Large intestine (tissue), 3 donors: ENCODE measurements at regions not wholly inside any gene's neighbourhood (a gene's known extent, or its start where the extent isn't known, plus 50 kb on each side); places are given as distances from the start of the nearest gene placed in this dataset.

ENCODE experiments used
- DNase-seq, 2 donors: peaks; one replicate each; pipeline versions ENCODE4 v3.0.0 to v3.0.0-alpha.2; 2013
- H3K27ac ChIP-seq: one replicate; pipeline ENCODE4 v1.5.1; 2013; ENCODE audit warnings: low read length
- H3K27me3 ChIP-seq: 2 replicates; pipeline ENCODE4 v1.6.1; 2013; ENCODE audit warnings: low read length; ENCODE audit not compliant: control insufficient read depth, insufficient read depth
- H3K36me3 ChIP-seq: 2 replicates; pipeline ENCODE4 v1.6.1; 2013; ENCODE audit warnings: low read length; ENCODE audit not compliant: control insufficient read depth, insufficient read depth
- H3K4me1 ChIP-seq: one replicate; pipeline ENCODE4 v1.6.1; 2013; ENCODE audit warnings: low read length; ENCODE audit not compliant: control insufficient read depth, insufficient read depth
- H3K4me3 ChIP-seq: one replicate; pipeline ENCODE4 v1.5.1; 2013; ENCODE audit warnings: low read length
- H3K9me3 ChIP-seq: one replicate; pipeline ENCODE4 v1.6.1; 2013; ENCODE audit warnings: mild to moderate bottlenecking, low read depth, low read length, moderate library complexity; ENCODE audit not compliant: control insufficient read depth
- WGBS: methylation state at CpG from one replicate; pipeline ENCODE4 v1.1.5; 2013; ENCODE audit warnings: low lambda C conversion rate; ENCODE audit not compliant: insufficient coverage; 5-methylcytosine and 5-hydroxymethylcytosine counted together

- no peak for DNase-seq
- Histone ChIP-seq H3K36me3 (no peaks in the 10 kb centered on the region), H3K4me3 (no peak overlapping the region), H3K9me3 (no peaks in the 10 kb centered on the region), H3K27ac (no peak overlapping the region), H3K27me3 (no peaks in the 10 kb centered on the region), H3K4me1 (no peaks in the 10 kb centered on the region)
- 17% methylated on average over 1 of the region's 1 CpG for WGBS
These were observed 370.2 kb upstream of the SLC14A2 start for GRCh38 chr18:45245091-45245511.

GRCh38 chr18:45248240-45248903 lies 366.9 kb upstream of the SLC14A2 start:
- no peak for DNase-seq
- Histone ChIP-seq H3K9me3 (no peaks in the 10 kb centered on the region), H3K27ac (no peak overlapping the region), H3K36me3 (no peaks in the 10 kb centered on the region), H3K4me1 (no peaks in the 10 kb centered on the region), H3K4me3 (no peak overlapping the region), H3K27me3 (no peaks in the 10 kb centered on the region)
- no CpG with 5 or more reads among the region's 6 CpGs for WGBS

- H3K27ac ChIP-seq, result no peak overlapping the region
- WGBS, result no CpG with 5 or more reads among the region's 1 CpG
- H3K9me3 ChIP-seq, result no peaks in the 10 kb centered on the region
- no peaks in the 10 kb centered on the region for H3K4me1 ChIP-seq
- H3K36me3 ChIP-seq, result no peaks in the 10 kb centered on the region
- no peak overlapping the region for H3K4me3 ChIP-seq
- no peaks in the 10 kb centered on the region for H3K27me3 ChIP-seq
- DNase-seq, result no peak
These were observed 366.0 kb upstream of the SLC14A2 start for GRCh38 chr18:45249246-45249661.

- no peak overlapping the region for H3K4me3 ChIP-seq
- DNase-seq, result no peak
- no peaks in the 10 kb centered on the region for H3K4me1 ChIP-seq
- no peaks in the 10 kb centered on the region for H3K36me3 ChIP-seq
- H3K27ac ChIP-seq, result no peak overlapping the region
- no CpG with 5 or more reads among the region's 3 CpGs for WGBS
- H3K9me3 ChIP-seq, result no peaks in the 10 kb centered on the region
- H3K27me3 ChIP-seq, result no peaks in the 10 kb centered on the region
These were observed 364.8 kb upstream of the SLC14A2 start for GRCh38 chr18:45250479-45250878.

- WGBS, result no CpG with 5 or more reads among the region's 4 CpGs
- Histone ChIP-seq H3K27ac (no peak overlapping the region), H3K4me1 (no peaks in the 10 kb centered on the region)
These were observed 364.0 kb upstream of the SLC14A2 start for GRCh38 chr18:45251236-45251635.

GRCh38 chr18:45252474-45252873 lies 362.8 kb upstream of the SLC14A2 start:
- Histone ChIP-seq H3K27ac (no peak overlapping the region), H3K27me3 (no peaks in the 10 kb centered on the region), H3K9me3 (no peaks in the 10 kb centered on the region), H3K4me1 (no peaks in the 10 kb centered on the region), H3K4me3 (no peak overlapping the region), H3K36me3 (no peaks in the 10 kb centered on the region)
- whole genome bisulfite sequencing, result 80% methylated on average over 1 of the region's 2 CpGs
- no peak for DNase-seq

More at GRCh38 chr18:45251236-45251635, 364.0 kb upstream of the SLC14A2 start:
- no peaks in the 10 kb centered on the region for H3K27me3 ChIP-seq
- H3K9me3 ChIP-seq, result no peaks in the 10 kb centered on the region
- H3K36me3 ChIP-seq, result no peaks in the 10 kb centered on the region
- DNase-seq, result no peak
- H3K4me3 ChIP-seq, result no peak overlapping the region

GRCh38 chr18:45253056-45253565 lies 362.2 kb upstream of the SLC14A2 start:
- H3K4me1 ChIP-seq, result no peaks in the 10 kb centered on the region
- DNase-seq, result no peak
- no peaks in the 10 kb centered on the region for H3K9me3 ChIP-seq
- H3K4me3 ChIP-seq, result no peak overlapping the region
- no peak overlapping the region for H3K27ac ChIP-seq
- no peaks in the 10 kb centered on the region for H3K27me3 ChIP-seq
- no CpG with 5 or more reads among the region's 6 CpGs for whole genome bisulfite sequencing
- H3K36me3 ChIP-seq, result no peaks in the 10 kb centered on the region

- WGBS, result 90% methylated on average over 2 of the region's 6 CpGs
- Histone ChIP-seq H3K4me3 (no peak overlapping the region), H3K9me3 (no peaks in the 10 kb centered on the region), H3K4me1 (no peaks in the 10 kb centered on the region), H3K27ac (no peak overlapping the region), H3K27me3 (no peaks in the 10 kb centered on the region), H3K36me3 (no peaks in the 10 kb centered on the region)
- DNase-seq, result no peak
These were observed 361.1 kb upstream of the SLC14A2 start for GRCh38 chr18:45253973-45254708.

GRCh38 chr18:45254709-45255082 lies 360.6 kb upstream of the SLC14A2 start:
- H3K4me1 ChIP-seq, result no peaks in the 10 kb centered on the region
- no CpG with 5 or more reads among the region's 6 CpGs for WGBS
- no peaks in the 10 kb centered on the region for H3K27me3 ChIP-seq
- H3K27ac ChIP-seq, result no peak overlapping the region
- H3K36me3 ChIP-seq, result no peaks in the 10 kb centered on the region
- no peak for DNase-seq
- H3K9me3 ChIP-seq, result no peaks in the 10 kb centered on the region
- H3K4me3 ChIP-seq, result no peak overlapping the region

GRCh38 chr18:45255197-45255890 lies 359.9 kb upstream of the SLC14A2 start:
- H3K27ac ChIP-seq, result no peak overlapping the region
- WGBS, result no CpG with 5 or more reads among the region's 6 CpGs
- no peaks in the 10 kb centered on the region for H3K9me3 ChIP-seq
- no peak overlapping the region for H3K4me3 ChIP-seq
- peak in 1 of 2 donors; percentile 15 for DNase-seq
- no peaks in the 10 kb centered on the region for H3K27me3 ChIP-seq
- no peaks in the 10 kb centered on the region for H3K36me3 ChIP-seq
- no peaks in the 10 kb centered on the region for H3K4me1 ChIP-seq
